Activated CD4-positive, alpha-beta T cell treated with anti-CD3 and anti-CD28 coated beads, Interleukin-2, amount 50 U/mL, for 16 hours (primary cell): ENCODE measurements at regions not wholly inside any gene's neighbourhood (a gene's known extent, or its start where the extent isn't known, plus 50 kb on each side); places are given as distances from the start of the nearest gene placed in this dataset.
"Not testable (repeated sequence)": the region's sequence is repeated elsewhere in the genome, so short reads cannot be mapped to it uniquely, and the experiment has no call there.

Experiments
- DNase-seq: peaks from one replicate; pipeline ENCODE4 v3.0.0-alpha.2; 2020

GRCh38 chr2:67879586-67880290 is 183.1 kb downstream of the C1D start:
- no peak for DNase-seq

GRCh38 chr2:67880291-67880761 is 182.5 kb downstream of the C1D start:
- no peak for DNase-seq

DNA sequence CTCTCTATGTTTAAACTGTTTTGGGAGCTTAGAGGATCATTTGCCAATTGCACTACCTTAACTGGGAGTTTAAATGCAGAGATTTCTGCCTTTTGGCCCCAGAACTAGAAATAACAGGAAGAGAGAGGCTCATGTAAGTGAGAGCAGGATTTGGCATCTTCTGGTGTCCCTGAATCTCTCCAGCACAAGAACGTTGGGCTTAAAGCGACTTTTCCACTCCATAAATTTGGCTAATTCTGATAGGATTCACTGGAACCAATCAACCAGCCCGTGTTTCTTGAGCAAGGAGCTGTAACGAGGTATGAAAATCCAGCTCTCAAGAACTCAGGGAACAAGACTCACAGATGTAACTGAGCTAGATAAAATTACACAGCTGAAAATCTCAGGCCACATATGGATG is 181.0 kb downstream of the C1D start:
- no peak for DNase-seq

GRCh38 chr2:67883316-67884087 is 179.3 kb downstream of the C1D start:
- DNase-seq, result no peak

DNA sequence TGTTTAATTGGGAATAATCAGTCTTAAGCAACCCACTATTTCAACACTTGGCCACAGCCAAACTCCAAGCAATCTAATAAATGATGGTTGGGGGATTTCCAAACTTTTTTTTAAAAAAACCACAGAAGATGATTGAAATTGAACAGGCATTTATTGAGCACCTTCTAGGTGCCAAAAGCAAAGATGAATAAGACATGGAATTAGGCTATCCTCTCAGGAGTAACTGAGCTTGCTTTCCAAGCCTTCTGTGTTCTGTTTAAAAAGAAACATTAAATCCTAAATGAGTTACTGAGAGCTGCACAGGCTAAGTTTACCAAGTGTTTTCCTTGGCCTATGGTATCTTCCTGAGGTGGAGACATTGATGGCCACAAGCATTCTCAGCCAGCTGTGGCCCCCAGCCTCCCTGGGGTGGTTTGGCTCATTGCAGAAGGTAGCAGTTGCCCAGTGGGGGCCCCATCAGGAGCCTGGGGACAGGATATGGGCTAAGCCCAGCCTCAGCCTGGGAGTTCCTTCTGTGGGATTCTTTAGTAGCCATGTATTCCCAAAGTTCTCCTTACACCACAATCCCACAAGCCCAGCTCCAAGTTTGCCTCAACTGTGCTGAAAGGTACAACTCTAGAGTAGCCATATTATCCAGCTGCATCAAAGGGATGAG is 174.3 kb downstream of the C1D start:
- no peak for DNase-seq

GRCh38 chr2:67889056-67889455 is 173.7 kb downstream of the C1D start:
- no peak for DNase-seq

- DNase-seq, result no peak
Measured at GRCh38 chr2:67891642-67892041, 171.2 kb downstream of the C1D start.

DNA sequence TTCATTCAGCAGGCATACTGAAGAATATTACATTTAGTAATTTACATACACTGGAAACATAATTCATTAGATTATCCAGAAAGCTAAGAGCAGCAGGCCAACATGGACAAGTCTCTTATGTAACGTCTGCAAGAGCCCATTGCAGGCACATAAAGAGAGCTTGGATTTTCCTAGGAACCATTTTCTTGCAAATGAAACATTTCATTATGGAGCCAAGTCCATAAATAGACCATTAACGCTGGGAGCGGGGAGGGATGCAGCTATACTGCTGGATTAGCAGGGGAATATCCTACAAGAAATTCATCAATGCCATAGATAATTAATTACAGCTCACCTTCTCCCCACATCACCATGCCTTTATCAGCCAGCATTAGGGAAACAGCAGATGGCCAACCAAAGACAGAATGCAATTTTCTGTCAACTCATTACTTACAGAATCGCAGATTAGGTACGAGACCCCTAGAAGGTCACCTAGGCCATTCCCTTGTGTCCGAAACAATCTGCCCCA is 170.4 kb downstream of the C1D start:
- no peak for DNase-seq

DNA sequence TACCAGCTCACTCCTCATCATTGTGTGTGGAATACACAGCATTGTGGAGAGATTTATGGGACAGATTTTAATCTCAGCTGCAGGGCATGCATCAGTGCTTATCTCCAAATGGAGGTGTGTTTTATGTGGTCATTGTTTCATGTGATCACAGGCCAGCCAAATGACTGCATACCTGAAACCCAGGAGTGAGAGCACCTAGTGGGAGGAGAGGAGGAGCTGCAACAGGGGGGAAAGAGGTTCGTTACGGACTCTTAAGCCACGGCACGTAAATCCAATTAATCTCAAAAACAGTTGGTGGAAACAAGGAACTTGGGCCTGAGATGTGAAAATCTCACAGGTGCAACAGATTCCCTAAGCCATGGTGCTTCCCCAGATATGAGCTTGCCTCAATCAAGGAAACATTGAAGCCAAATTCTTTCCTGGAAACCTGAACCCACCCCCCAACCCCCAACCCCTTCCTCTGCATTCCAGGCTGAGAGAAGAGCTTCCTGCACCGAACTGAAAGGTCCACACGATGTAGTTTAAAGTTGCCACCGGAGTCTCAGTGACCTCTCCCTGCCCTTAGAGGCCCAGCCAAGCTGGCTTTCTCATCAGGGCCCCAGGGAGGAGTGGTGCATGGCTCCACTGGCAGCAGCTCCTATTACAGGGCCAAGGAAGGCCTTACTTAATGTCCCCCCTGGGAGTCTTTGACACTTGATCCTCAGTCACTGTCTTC is 167.4 kb downstream of the C1D start:
- no peak for DNase-seq

DNA sequence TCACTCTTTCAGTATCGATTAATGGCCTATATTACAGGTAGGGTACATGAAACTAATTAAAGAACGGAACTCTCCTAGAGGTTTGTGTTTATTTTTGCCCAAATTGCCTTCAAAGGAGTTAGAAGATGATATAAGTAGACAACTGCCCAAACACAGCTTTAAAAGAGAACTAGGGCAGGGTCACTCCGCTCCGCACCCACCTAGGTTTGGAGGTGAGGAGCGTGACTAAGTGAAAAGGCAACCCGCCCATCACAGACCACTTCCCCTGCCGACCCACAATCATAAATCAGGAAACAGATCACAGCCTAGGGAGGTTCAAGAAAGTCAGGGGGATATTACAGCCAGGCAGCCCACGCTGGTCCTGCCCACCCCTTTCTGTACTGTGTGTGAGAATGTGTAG is 166.7 kb downstream of the C1D start:
- DNase-seq, result no peak

- DNase-seq, result no peak
Measured at GRCh38 chr2:67896476-67896875, 166.3 kb downstream of the C1D start.

- no peak for DNase-seq
Measured at GRCh38 chr2:67898595-67898994, 164.2 kb downstream of the C1D start.

GRCh38 chr2:67899187-67899586 is 163.6 kb downstream of the C1D start:
- no peak for DNase-seq

DNA sequence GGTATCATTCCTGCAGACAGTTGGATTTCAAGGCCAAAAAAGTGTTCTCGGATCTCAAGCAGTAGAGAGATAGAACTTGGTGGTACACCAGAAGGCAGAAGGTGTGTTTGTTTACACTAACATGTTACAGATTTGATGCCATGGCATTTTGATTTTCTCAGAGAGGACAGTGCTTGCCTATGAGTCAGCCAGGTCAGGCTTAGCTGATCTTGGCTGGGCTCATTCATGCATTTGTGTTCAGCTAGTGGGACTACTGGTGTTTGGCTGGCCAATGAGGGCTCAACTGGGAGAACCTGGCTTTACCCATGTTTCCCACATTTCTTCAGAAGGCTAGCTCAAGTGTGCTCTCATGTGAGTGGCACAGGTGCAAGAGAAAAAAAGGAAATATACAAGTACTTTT is 162.0 kb downstream of the C1D start:
- DNase-seq, result no peak

GRCh38 chr2:67904566-67904965 is 158.2 kb downstream of the C1D start:
- no peak for DNase-seq

DNA sequence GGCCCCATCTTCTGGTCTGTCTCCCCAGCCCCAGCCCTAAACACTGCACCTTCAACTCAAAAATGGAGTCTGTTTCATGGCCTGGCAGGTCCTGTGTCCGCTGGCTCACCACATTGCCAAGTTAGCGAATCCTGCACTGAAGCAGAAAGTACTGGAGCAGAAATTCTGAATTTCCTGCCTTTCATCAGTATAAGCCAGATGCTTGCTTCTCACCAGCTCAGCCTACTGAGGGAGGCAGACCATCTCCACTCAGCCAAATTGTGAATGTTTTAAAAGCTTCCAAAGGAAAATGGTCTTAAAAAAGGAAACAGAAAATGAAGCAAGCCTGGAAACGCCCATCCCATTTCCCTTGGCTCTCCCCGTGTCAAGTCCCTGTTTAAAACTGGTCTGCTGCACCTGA is 157.8 kb downstream of the C1D start:
- no peak for DNase-seq

DNA sequence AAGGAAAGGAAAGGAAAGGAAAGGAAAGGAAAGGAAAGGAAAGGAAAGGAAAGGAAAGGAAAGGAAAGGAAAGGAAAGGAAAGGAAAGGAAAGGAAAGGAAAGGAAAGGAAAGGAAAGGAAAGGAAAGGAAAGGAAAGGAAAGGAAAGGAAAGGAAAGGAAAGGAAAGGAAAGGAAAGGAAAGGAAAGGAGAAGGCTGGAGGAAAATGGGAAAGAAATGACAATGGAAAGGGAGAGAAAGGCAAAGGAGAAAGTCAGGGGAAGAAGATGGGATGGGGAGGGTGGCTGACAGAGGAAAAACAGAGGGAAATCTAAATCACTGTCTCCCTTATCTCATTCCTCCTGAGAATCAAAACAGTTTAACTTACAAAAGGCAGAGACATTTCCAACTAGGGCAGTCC is 156.3 kb downstream of the C1D start:
- DNase-seq, result not testable (repeated sequence)

- no peak for DNase-seq
Measured at GRCh38 chr2:67917332-67918054, 145.3 kb downstream of the C1D start.

- DNase-seq, result no peak
Measured at GRCh38 chr2:67918471-67918870, 144.3 kb downstream of the C1D start.

- no peak for DNase-seq
Measured at GRCh38 chr2:67919490-67919889, 143.3 kb downstream of the C1D start.

GRCh38 chr2:67922080-67922785 is 140.6 kb downstream of the C1D start:
- DNase-seq, result no peak

- DNase-seq, result no peak
Measured at GRCh38 chr2:67923696-67924095, 139.1 kb downstream of the C1D start.
